GM12878 (cell line): ENCODE measurements at regions not wholly inside any gene's neighbourhood (a gene's known extent, or its start where the extent isn't known, plus 50 kb on each side); places are given as distances from the start of the nearest gene placed in this dataset.
"Not testable (repeated sequence)": the region's sequence is repeated elsewhere in the genome, so short reads cannot be mapped to it uniquely, and the experiment has no call there.

Source experiments
- ATAC-seq: fragments of 200-7000 bp; cut with Tn5 transposase; 3 replicates; pipeline ENCODE4 v1.9.1; 2020; ENCODE audit warnings: mild to moderate bottlenecking, moderate library complexity
- BruUV-seq: library from RNA; stranded (reverse); fragments of 400-500 nt; replicated peaks from 2 replicates; lab custom pipeline; 2021; lab: Mats Ljungman, UMichigan
- CTCF ChIA-PET: fragments of 300-600 bp; sonication (Branson Sonifier 250); formaldehyde crosslinking; extraction: SDS; loops from one replicate; lab custom pipeline; 2021; ENCODE audit warnings: inconsistent platforms; lab: Yijun Ruan, JAX
- POLR2A ChIA-PET: fragments of 350-600 bp; formaldehyde crosslinking; extraction: SDS; loops from one replicate; lab custom pipeline; 2021; ENCODE audit warnings: inconsistent platforms; lab: Charles Lee
- RAD21 ChIA-PET: fragments of 300-600 bp; sonication (Branson Sonifier 250); formaldehyde crosslinking; loops from one replicate; lab custom pipeline; 2023; ENCODE audit warnings: antibody characterized with exemption; ENCODE audit not compliant: unreplicated experiment; lab: Charles Lee
- SMC1A ChIA-PET: fragments of 300-600 bp; sonication (Branson Sonifier 250); formaldehyde crosslinking; loops from one replicate; lab custom pipeline; 2023; ENCODE audit not compliant: unreplicated experiment, uncharacterized antibody; lab: Charles Lee
- DNase-seq: peaks from one replicate; pipeline ENCODE4 v3.0.0-alpha.2; 2011; ENCODE audit warnings: low read depth, low spot score
- FAIRE-seq: peaks from 3 replicates; lab custom pipeline; 2011; peaks lifted over from hg19 to GRCh38; lab: Jason Lieb, UNC
- H2AFZ ChIP-seq: 2 replicates; pipeline ENCODE4 v1.6.0; 2011; ENCODE audit warnings: low read depth, low read length, control low read depth; ENCODE audit not compliant: control insufficient read depth
- H3K27ac ChIP-seq: 2 replicates; pipeline ENCODE4 v1.5.1; 2011; ENCODE audit warnings: control low read depth; ENCODE audit not compliant: control insufficient read depth, insufficient read depth
- H3K27me3 ChIP-seq, 2 experiments: replicated peaks in 1 of 2; 2 replicates each; pipeline versions ENCODE4 v1.6.0 to v1.6.1; 2011; ENCODE audit warnings: low read length in 1 of 2; ENCODE audit not compliant: control insufficient read depth in 2 of 2, insufficient read depth in 2 of 2
- H3K36me3 ChIP-seq, 2 experiments: 2 replicates each; pipeline ENCODE4 v1.5.1; 2011; ENCODE audit warnings: low read length in 1 of 2; ENCODE audit not compliant: control insufficient read depth in 2 of 2, insufficient read depth in 2 of 2
- H3K4me1 ChIP-seq: 2 replicates; pipeline ENCODE4 v1.6.1; 2011; ENCODE audit warnings: mild to moderate bottlenecking, low read length, moderate library complexity, mixed read lengths; ENCODE audit not compliant: control insufficient read depth, insufficient read depth
- H3K4me2 ChIP-seq: 2 replicates; pipeline ENCODE4 v1.6.0; 2011; ENCODE audit warnings: control low read depth; ENCODE audit not compliant: control insufficient read depth, insufficient read depth
- H3K4me3 ChIP-seq: fragments of 200-600 bp; sonication (generic); 2 replicates; pipeline ENCODE4 v1.5.1; 2016
- H3K79me2 ChIP-seq: 2 replicates; pipeline ENCODE4 v1.6.0; 2011; ENCODE audit warnings: low read length; ENCODE audit not compliant: control insufficient read depth, insufficient read depth
- H3K9ac ChIP-seq: 2 replicates; pipeline ENCODE4 v1.8.0; 2011; ENCODE audit warnings: low read length, control low read depth, mixed read lengths; ENCODE audit not compliant: control insufficient read depth, insufficient read depth
- H3K9me3 ChIP-seq: replicated peaks from 3 replicates; pipeline ENCODE4 v1.5.1; 2011; ENCODE audit warnings: mild to moderate bottlenecking, low read length; ENCODE audit not compliant: control insufficient read depth, insufficient read depth
- H4K20me1 ChIP-seq: 2 replicates; pipeline ENCODE4 v1.6.0; 2011; ENCODE audit not compliant: control insufficient read depth, insufficient read depth
- BHLHE40 ChIP-seq, 2 experiments: fragments of 450-650 bp in 1 of 2; IDR thresholded peaks; 2 replicates each; pipeline ENCODE4 v1.6.1; 2011 to 2017; ENCODE audit warnings: low read depth in 2 of 2, borderline replicate concordance in 1 of 2, improper control_type of control experiment in 1 of 2, low read length in 1 of 2, mild to moderate bottlenecking in 1 of 2
- ELK1 ChIP-seq: IDR thresholded peaks from 2 replicates; pipeline ENCODE4 v1.6.1; 2012; ENCODE audit warnings: low read depth, low read length, improper control_type of control experiment
- IRF5 ChIP-seq: fragments of 450-650 bp; IDR thresholded peaks from 2 replicates; pipeline ENCODE4 v1.6.1; 2017; ENCODE audit warnings: borderline replicate concordance
- KDM1A ChIP-seq: fragments of 200-600 bp; sonication (generic); IDR thresholded peaks from 2 replicates; pipeline ENCODE4 v1.6.1; 2016; ENCODE audit warnings: borderline replicate concordance
- NR2C1 ChIP-seq: fragments of 450-650 bp; IDR thresholded peaks from 2 replicates; pipeline ENCODE4 v1.6.1; 2017; ENCODE audit warnings: antibody characterized with exemption, mild to moderate bottlenecking, moderate library complexity
- RAD21 ChIP-seq: IDR thresholded peaks from 2 replicates; pipeline ENCODE4 v1.6.1; 2011; ENCODE audit warnings: mild to moderate bottlenecking, low read depth, low read length, moderate library complexity; ENCODE audit not compliant: insufficient read depth
- RELB ChIP-seq: fragments of 450-650 bp; IDR thresholded peaks from 2 replicates; pipeline ENCODE4 v1.6.1; 2017; ENCODE audit warnings: low read depth, mild to moderate bottlenecking, moderate library complexity
- ZBTB11 ChIP-seq: fragments of 450-650 bp; formaldehyde crosslinking; IDR thresholded peaks from 2 replicates; pipeline ENCODE4 v1.5.0; 2022; ENCODE audit warnings: mild to moderate bottlenecking, missing genetic modification characterization
- WGBS: methylation state at CpG from one replicate; pipeline ENCODE4 v1.1.6; 2016; ENCODE audit warnings: low lambda C conversion rate; ENCODE audit not compliant: insufficient replicate concordance, insufficient coverage; ENCODE audit errors: missing lambda C conversion rate; 5-methylcytosine and 5-hydroxymethylcytosine counted together
- in situ Hi-C: fragments of 300-500 bp; cut with MboI; formaldehyde crosslinking; loops from 9 replicates; pipeline ENCODE4 v1.14.3; 2018; ENCODE audit warnings: mixed read lengths
- intact Hi-C: fragments of 100-400 bp; cut with micrococcal nuclease; formaldehyde crosslinking; loops from one replicate; pipeline ENCODE4 v1.14.2; 2022; ENCODE audit not compliant: unreplicated experiment

GRCh38 chr10:33867199-33867789 lies 532.8 kb upstream of the NRP1 start:
- not testable (repeated sequence) for FAIRE-seq

GRCh38 chr10:33863352-33863751 lies 528.9 kb upstream of the NRP1 start:
- 13% methylated on average over 3 of the region's 3 CpGs for WGBS
- ChIA-PET POLR2A (no interaction called here), RAD21 (no interaction called here), SMC1A (interaction anchor here (0.8 to 3.3 kb wide), 2 partner anchors 9 to 28 kb away, joined by 4 to 15 read pairs; no protein-coding TSS in a partner anchor), CTCF (no interaction called here)
- in situ Hi-C loops (no loop called here), intact Hi-C loops (no loop called here)
- no peak for DNase-seq
- Histone ChIP-seq H3K4me2 (no peak overlapping the region), H3K4me3 (no peak overlapping the region), H3K9me3 (no peaks in the 10 kb centered on the region), H3K9ac (no peak overlapping the region), H3K4me1 (no peaks in the 10 kb centered on the region), H3K27me3 (no peaks in the 10 kb centered on the region), H3K79me2 (no peaks in the 10 kb centered on the region), H3K36me3 (no peaks in the 10 kb centered on the region), H4K20me1 (no peaks in the 10 kb centered on the region), H2AFZ (no peak overlapping the region), H3K27ac (no peak overlapping the region)
- no TSS peak for BruUV-seq
- FAIRE-seq, result no peak
- ATAC-seq, result no peak
- TF ChIP-seq ELK1 (no peak), KDM1A (no peak), IRF5 (no peak), NR2C1 (no peak), RELB (no peak), BHLHE40 (IDR thresholded peaks at IDR 0.05; ENCODE audit: borderline replicate concordance in 1 of 2, low read depth in 2 of 2, low read length in 1 of 2) (no peak), ZBTB11 (CRISPR knock-in tag) (no peak), RAD21 (no peak)

More at GRCh38 chr10:33867199-33867789, 532.8 kb upstream of the NRP1 start:
- H4K20me1 ChIP-seq, H3K27me3 ChIP-seq, BruUV-seq, H3K9me3 ChIP-seq, H3K27ac ChIP-seq, H3K4me1 ChIP-seq, H3K4me2 ChIP-seq, RAD21 ChIA-PET, ATAC-seq, DNase-seq, H3K9ac ChIP-seq, H3K36me3 ChIP-seq, POLR2A ChIA-PET, in situ Hi-C loops, intact Hi-C loops, H2AFZ ChIP-seq, H3K4me3 ChIP-seq, H3K79me2 ChIP-seq: not testable (repeated sequence)
- WGBS, result 29% methylated on average over 8 of the region's 8 CpGs
- ChIA-PET SMC1A (interaction anchor here (0.6 to 2.0 kb wide), 4 partner anchors 9 to 1477 kb away, joined by 3 to 5 read pairs (median 4); no protein-coding TSS in a partner anchor), CTCF (interaction anchor here (0.6 kb wide), 1 partner anchor 209 kb away, joined by 4 read pairs; no protein-coding TSS in a partner anchor)
